Right kidney (tissue), 1 donor: ENCODE measurements at regions not wholly inside any gene's neighbourhood (a gene's known extent, or its start where the extent isn't known, plus 50 kb on each side); places are given as distances from the start of the nearest gene placed in this dataset.
"Not testable (repeated sequence)": the region's sequence is repeated elsewhere in the genome, so short reads cannot be mapped to it uniquely, and the experiment has no call there.

ENCODE experiments used
- DNase-seq: peaks from one replicate; pipeline ENCODE4 v3.0.0-alpha.2; 2016

GRCh38 chr1:195745189-195746010, 862.8 kb downstream of the KCNT2 start:
- DNase-seq: no peak

DNA sequence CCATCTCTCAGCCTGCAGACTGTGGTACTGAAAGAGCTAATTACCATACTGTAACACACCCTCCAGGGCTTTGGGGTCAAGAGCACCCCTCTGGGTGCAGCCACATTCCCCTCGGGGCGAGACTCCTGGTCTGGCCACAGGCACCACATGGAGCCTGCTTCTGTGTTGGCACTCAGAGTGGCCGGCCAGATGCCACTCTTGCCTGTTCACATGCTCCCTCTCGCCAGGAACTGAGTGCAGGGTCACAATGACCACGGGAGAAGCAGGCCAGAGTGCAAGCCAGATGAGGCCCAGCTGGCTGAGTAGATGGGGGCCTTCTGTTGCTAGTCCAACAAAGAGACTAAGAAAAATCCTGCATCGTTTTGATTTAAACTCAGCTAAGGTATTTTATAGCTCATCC, 864.0 kb downstream of the KCNT2 start:
- no peak for DNase-seq

DNA sequence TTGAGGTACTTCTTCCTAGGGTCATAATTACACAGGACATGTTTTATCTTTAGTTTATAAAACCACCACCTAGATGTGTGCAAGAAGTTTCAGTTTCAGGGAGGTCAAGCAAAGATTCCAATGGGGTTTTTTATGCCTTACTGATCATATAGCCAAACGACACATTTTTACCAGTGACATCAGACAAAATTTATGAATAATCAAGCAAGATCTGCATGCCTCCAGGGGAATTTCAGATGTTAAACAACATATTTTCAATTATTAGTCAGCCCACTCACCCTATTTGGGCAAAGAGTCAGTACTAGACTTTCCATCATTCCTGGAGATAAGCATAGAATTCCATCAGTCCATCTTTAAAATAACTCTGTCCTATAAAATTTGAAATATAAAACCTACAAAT, 867.4 kb downstream of the KCNT2 start:
- DNase-seq: no peak

GRCh38 chr1:195738966-195739650, 869.1 kb downstream of the KCNT2 start:
- no peak for DNase-seq

- no peak for DNase-seq
These were observed 873.1 kb downstream of the KCNT2 start for GRCh38 chr1:195735140-195735539.

GRCh38 chr1:195733826-195734225, 874.4 kb downstream of the KCNT2 start:
- no peak for DNase-seq

- DNase-seq: no peak
These were observed 874.8 kb downstream of the KCNT2 start for GRCh38 chr1:195733408-195733807.

DNA sequence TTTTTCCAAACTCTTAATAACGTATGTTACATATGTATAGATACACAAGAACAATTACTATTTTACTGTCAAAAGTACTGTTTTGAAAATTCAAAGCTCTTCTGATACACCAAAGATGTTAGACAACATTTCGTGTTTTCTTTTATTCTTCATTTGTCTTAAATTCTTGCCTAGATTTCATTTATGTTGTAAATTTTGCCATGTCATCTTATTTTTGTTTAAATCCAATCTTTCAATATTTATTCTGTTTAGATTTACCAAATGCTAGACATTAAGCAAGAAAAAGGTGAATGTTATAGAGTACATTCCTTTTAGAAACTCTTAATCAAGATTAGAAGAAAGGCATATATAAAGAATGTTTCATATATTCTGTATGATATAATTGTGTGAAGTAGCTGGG, 876.9 kb downstream of the KCNT2 start:
- DNase-seq: no peak

DNA sequence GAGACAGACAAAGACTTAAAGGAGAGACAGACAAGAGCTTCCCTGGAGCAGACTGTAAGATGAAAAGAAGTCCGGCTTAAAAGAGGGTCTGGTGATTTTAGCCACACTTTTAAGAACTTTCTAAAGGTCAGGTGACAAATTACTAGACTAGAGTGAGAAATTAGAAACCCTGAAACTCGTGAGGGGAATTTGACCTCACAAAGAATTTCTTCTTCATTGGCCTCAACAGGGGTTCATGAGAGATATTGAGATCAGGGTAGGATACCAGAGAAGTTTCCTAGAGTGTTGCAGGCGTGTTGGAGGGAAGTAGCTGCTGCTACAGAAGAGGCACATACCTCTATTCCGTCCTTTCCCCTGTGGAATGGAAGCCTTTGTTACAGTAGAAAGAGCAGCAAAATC, 884.4 kb downstream of the KCNT2 start:
- DNase-seq: no peak

- not testable (repeated sequence) for DNase-seq
These were observed 885.1 kb downstream of the KCNT2 start for GRCh38 chr1:195722852-195723795.

DNA sequence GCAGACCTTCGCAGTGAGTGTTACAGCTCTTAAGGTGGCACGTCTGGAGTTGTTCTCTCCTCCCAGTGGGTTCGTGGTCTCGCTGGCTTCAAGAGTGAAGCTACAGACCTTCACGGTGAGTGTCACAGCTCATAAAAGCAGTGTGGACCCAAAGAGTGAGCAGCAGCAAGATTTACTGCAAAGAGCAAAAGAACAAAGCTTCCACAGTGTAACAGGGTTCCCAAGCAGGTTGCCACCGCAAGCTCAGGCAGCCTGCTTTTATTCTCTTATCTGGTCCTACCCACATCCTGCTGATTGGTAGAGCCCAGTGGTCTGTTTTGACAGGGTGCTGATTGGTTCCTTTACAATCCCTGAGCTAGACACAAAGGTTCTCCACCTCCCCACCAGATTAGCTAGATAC, 886.1 kb downstream of the KCNT2 start:
- DNase-seq: not testable (repeated sequence)

DNA sequence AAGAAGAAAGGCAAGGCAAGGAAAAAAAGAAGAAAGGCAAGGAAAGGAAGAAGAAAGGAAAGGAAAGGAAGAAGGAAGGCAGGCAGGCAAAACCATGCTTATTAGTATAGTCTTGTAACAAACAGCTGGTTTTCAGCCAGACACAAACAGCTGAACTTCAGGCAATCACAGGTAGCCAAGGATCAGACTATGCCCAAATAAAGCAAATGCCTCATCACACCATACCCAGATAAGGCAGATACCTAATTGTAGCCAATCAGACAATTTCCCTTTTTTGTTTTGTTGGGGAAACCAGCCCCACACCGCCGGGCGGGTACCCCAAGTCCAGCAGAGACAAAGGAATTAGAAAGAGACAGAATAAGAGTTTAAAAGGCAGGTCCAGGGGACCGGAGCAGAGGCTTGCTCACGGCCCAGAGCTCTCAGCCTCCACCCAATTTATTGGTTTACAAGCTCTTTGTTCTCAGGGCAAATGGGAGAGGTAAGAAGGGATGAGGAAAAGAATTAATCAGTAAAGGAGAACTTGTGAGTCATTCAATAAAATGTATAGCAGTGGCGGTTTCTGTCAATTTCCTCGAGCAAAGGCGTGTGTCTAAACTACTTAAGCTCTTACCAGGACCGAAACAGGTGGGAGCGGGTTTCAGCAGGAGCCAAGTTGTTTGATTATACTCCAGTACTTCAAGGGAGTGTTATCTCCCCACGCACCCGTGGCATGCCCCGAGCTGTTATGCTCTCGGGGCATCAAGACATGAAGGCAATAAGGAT, 886.8 kb downstream of the KCNT2 start:
- DNase-seq: no peak

- DNase-seq: no peak
These were observed 890.6 kb downstream of the KCNT2 start for GRCh38 chr1:195717651-195718050.

- DNase-seq: no peak
These were observed 892.6 kb downstream of the KCNT2 start for GRCh38 chr1:195715652-195716051.

GRCh38 chr1:195714248-195714647, 894.0 kb downstream of the KCNT2 start:
- DNase-seq: no peak

DNA sequence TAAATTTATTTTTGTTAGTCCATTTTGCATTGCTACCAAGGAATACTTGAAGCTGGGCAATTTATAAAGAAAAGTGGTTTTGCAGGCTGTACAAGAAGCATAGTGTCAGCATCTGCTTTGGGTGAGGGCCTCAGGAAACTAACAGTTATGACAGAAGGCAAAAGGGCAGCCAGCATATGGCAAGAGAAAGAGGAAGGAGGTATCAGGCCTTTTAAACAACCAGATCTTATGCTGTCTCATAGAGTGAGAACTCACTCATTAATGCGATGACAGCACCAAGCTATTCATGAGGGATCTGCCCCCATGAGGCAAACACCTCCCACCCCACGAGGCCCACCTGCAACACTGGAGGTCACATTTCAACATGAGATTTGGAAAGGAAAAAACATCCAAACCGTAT, 898.4 kb downstream of the KCNT2 start:
- DNase-seq: no peak

DNA sequence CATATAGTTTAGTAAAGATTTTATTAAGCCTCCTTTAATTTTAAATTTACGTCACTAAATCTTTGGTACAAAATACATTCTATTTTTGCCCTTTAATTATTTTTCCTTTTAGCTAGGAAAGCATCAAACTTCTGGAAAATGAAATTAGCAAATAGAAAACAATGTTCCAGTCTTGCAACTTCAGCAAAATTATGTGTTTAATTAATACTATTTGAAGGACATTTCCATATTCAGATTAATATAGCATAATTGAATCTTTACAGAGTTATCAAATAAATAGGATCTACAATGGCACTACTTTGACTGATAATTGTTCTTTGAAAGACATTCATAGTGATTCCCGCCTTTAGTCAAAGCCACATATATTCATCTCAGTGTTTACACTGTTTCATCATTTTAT, 904.2 kb downstream of the KCNT2 start:
- no peak for DNase-seq

- no peak for DNase-seq
These were observed 907.1 kb downstream of the KCNT2 start for GRCh38 chr1:195701149-195701548.

GRCh38 chr1:195697130-195697529, 911.1 kb downstream of the KCNT2 start:
- DNase-seq: no peak

GRCh38 chr1:195686764-195687163, 921.5 kb downstream of the KCNT2 start:
- no peak for DNase-seq

DNA sequence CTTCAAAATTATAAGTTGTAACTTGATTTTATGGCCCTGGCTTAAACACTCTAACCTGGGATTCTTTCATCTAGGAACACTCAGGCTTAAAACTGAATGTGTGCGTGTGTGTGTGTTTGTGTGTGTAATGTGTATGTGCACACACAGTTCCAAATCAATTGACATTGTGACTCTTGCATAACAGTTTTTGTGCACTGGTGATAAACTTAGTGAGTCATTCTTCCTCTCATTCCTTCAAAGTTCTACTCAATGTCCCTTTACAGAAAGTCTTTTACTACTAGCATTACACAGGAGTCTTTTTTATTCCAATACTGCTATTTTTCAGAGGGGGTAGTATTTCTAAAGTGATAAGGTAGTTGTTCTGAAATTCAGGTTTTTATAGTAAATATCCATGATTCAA, 943.6 kb downstream of the KCNT2 start:
- no peak for DNase-seq
